GM23338 (cell line): ENCODE measurements at regions not wholly inside any gene's neighbourhood (a gene's known extent, or its start where the extent isn't known, plus 50 kb on each side); places are given as distances from the start of the nearest gene placed in this dataset.

Source experiments
- ATAC-seq: fragments of 200-7000 bp; cut with Tn5 transposase; 3 replicates; pipeline ENCODE4 v1.9.1; 2020
- DNase-seq: peaks from one replicate; pipeline ENCODE4 v3.0.0-alpha.2; 2015; ENCODE audit warnings: low spot score
- H2AFZ ChIP-seq: fragments of 200-600 bp; sonication (generic); 2 replicates; pipeline ENCODE4 v1.8.0; 2016; ENCODE audit warnings: antibody characterized with exemption, mild to moderate bottlenecking, moderate library complexity
- H3F3A ChIP-seq: fragments of 200-600 bp; sonication (generic); replicated peaks from 2 replicates; pipeline ENCODE4 v1.8.0; 2017; ENCODE audit warnings: antibody characterized with exemption, mixed run types, low read depth
- H3K27ac ChIP-seq: fragments of 200-600 bp; sonication (generic); 2 replicates; pipeline ENCODE4 v1.6.1; 2016; ENCODE audit warnings: low read depth
- H3K27me3 ChIP-seq: fragments of 200-600 bp; sonication (generic); 2 replicates; pipeline ENCODE4 v1.8.0; 2016; ENCODE audit warnings: mild to moderate bottlenecking, mixed run types, moderate library complexity; ENCODE audit not compliant: insufficient read depth
- H3K36me3 ChIP-seq: fragments of 200-600 bp; sonication (generic); 2 replicates; pipeline ENCODE4 v1.8.0; 2016; ENCODE audit warnings: mild to moderate bottlenecking; ENCODE audit not compliant: insufficient read depth
- H3K4me1 ChIP-seq: fragments of 200-600 bp; sonication (generic); 2 replicates; pipeline ENCODE4 v1.8.0; 2016; ENCODE audit warnings: mild to moderate bottlenecking, moderate library complexity; ENCODE audit not compliant: insufficient read depth
- H3K4me2 ChIP-seq: fragments of 200-600 bp; sonication (generic); 2 replicates; pipeline ENCODE4 v1.7.1; 2017; ENCODE audit warnings: mixed run types
- H3K4me3 ChIP-seq: fragments of 200-600 bp; sonication (generic); 2 replicates; pipeline ENCODE4 v1.6.1; 2016; ENCODE audit warnings: mixed run types
- H3K79me2 ChIP-seq: fragments of 200-600 bp; sonication (generic); replicated peaks from 2 replicates; pipeline ENCODE4 v1.8.0; 2017; ENCODE audit warnings: mild to moderate bottlenecking; ENCODE audit not compliant: insufficient read depth
- H3K9me2 ChIP-seq: fragments of 200-600 bp; sonication (generic); 2 replicates; pipeline ENCODE4 v1.8.0; 2017; ENCODE audit not compliant: insufficient read depth
- H4K20me1 ChIP-seq: fragments of 200-600 bp; sonication (generic); replicated peaks from 2 replicates; pipeline ENCODE4 v1.8.0; 2017; ENCODE audit warnings: mild to moderate bottlenecking; ENCODE audit not compliant: insufficient read depth
- H3K27ac Mint-ChIP-seq: 2 replicates; pipeline ENCODE4 v1.8.0; 2020; ENCODE audit warnings: inconsistent platforms, mild to moderate bottlenecking, moderate library complexity, mixed read lengths
- H3K27me3 Mint-ChIP-seq: 3 replicates; pipeline ENCODE4 v1.8.0; 2022; ENCODE audit warnings: low read depth, mild to moderate bottlenecking, moderate library complexity, mixed read lengths, inconsistent platforms; ENCODE audit not compliant: insufficient read depth, poor library complexity
- H3K36me3 Mint-ChIP-seq: 3 replicates; pipeline ENCODE4 v1.8.0; 2021; ENCODE audit warnings: low read depth, mild to moderate bottlenecking, inconsistent platforms, moderate library complexity, mixed read lengths
- H3K4me1 Mint-ChIP-seq: 3 replicates; pipeline ENCODE4 v1.8.0; 2020; ENCODE audit warnings: mild to moderate bottlenecking, inconsistent platforms, mixed read lengths
- H3K4me3 Mint-ChIP-seq: 3 replicates; pipeline ENCODE4 v1.8.0; 2021; ENCODE audit warnings: moderate library complexity, mild to moderate bottlenecking, inconsistent platforms, mixed read lengths
- H3K9me3 Mint-ChIP-seq: 3 replicates; pipeline ENCODE4 v1.8.0; 2020; ENCODE audit warnings: moderate library complexity, mild to moderate bottlenecking, inconsistent platforms, mixed read lengths
- CREB1 ChIP-seq: fragments of 250-450 bp; sonication (Bioruptor Pico); IDR thresholded peaks from 2 replicates; pipeline ENCODE4 v1.5.0; 2020; ENCODE audit warnings: low read depth, mild to moderate bottlenecking, moderate library complexity
- EZH2 ChIP-seq: fragments of 200-600 bp; sonication (generic); IDR thresholded peaks from one replicate; pipeline ENCODE4 v1.8.0; 2017; ENCODE audit warnings: antibody characterized with exemption, mild to moderate bottlenecking, low read depth; ENCODE audit not compliant: unreplicated experiment
- EZH2phosphoT487 ChIP-seq: fragments of 200-600 bp; sonication (generic); IDR thresholded peaks from one replicate; pipeline ENCODE4 v1.8.1; 2018; ENCODE audit warnings: antibody characterized with exemption; ENCODE audit not compliant: unreplicated experiment
- JUNB ChIP-seq: IDR thresholded peaks from one replicate; pipeline ENCODE4 v1.6.1; 2016; ENCODE audit warnings: antibody characterized with exemption; ENCODE audit not compliant: unreplicated experiment
- NANOG ChIP-seq: IDR thresholded peaks from 2 replicates; pipeline ENCODE4 v1.6.1; 2016; ENCODE audit warnings: antibody characterized with exemption, borderline replicate concordance
- POLR2AphosphoS5 ChIP-seq: IDR thresholded peaks from 2 replicates; pipeline ENCODE4 v1.6.1; 2016; ENCODE audit warnings: antibody characterized with exemption, low read depth
- STAT1 ChIP-seq: IDR thresholded peaks from one replicate; pipeline ENCODE4 v1.6.1; 2016; ENCODE audit warnings: antibody characterized with exemption; ENCODE audit not compliant: unreplicated experiment
- ZNF114 ChIP-seq: fragments of 250-450 bp; sonication (Bioruptor Pico); IDR thresholded peaks from 2 replicates; pipeline ENCODE4 v1.5.0; 2020; ENCODE audit warnings: mild to moderate bottlenecking, moderate library complexity
- ZNF331 ChIP-seq: fragments of 250-450 bp; sonication (Bioruptor Pico); IDR thresholded peaks from 2 replicates; pipeline ENCODE4 v1.5.0; 2020; ENCODE audit warnings: low read depth, mild to moderate bottlenecking, moderate library complexity
- TF ChIP-seq, protein P1 (sequence below), 2 experiments: fragments of 200-600 bp in 1 of 2; sonication (generic) in 1 of 2; conservative IDR thresholded peaks; 2 replicates each; pipeline versions ENCODE4 v1.5.1 to v1.6.1; 2016 to 2017; ENCODE audit warnings: antibody characterized with exemption in 2 of 2, low read depth in 2 of 2, mild to moderate bottlenecking in 2 of 2, moderate library complexity in 1 of 2
- TF ChIP-seq, protein P2 (sequence below): IDR thresholded peaks from 2 replicates; pipeline ENCODE4 v1.6.1; 2016; ENCODE audit warnings: antibody characterized with exemption
- TF ChIP-seq, protein P3 (sequence below): fragments of 250-450 bp; sonication (Bioruptor Pico); IDR thresholded peaks from 2 replicates; pipeline ENCODE4 v1.5.0; 2020; ENCODE audit warnings: mild to moderate bottlenecking, moderate library complexity
- TF ChIP-seq, protein P4 (sequence below): IDR thresholded peaks from one replicate; pipeline ENCODE4 v1.6.1; 2018; ENCODE audit warnings: antibody characterized with exemption; ENCODE audit not compliant: unreplicated experiment

DNA sequence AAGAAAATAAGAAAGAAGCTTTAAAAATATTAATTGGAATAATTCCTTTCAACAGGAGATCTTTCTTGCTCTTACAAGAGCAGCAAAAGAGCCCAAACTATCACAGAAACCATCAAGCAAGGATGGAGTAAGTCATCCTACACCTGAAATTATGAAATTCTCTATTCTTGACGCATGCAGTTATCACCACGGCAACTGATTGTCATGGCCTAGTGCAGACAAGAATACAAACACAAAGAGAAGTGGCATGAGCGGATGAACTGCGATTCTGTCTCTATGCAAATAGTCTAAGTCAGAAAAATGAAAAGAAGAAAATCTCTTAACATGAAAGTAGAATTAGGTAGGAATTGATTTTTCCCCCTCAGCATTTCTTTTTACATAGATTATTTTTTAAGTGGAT, 54.8 kb upstream of the SLC35B4 start:
- Mint-ChIP-seq H3K27me3 (no peaks in the 10 kb centered on the region), H3K27ac (no peak overlapping the region), H3K36me3 (no peaks in the 10 kb centered on the region), H3K4me1 (no peaks in the 10 kb centered on the region), H3K4me3 (no peak overlapping the region), H3K9me3 (no peaks in the 10 kb centered on the region)
- no peaks in the 10 kb centered on the region for H3K36me3 ChIP-seq
- no peak overlapping the region for H3K4me3 ChIP-seq
- DNase-seq (no peak), ATAC-seq (no peak)
- H4K20me1 ChIP-seq, result no peaks in the 10 kb centered on the region
- H3K27me3 ChIP-seq, result no peaks in the 10 kb centered on the region
- H2AFZ ChIP-seq, result no peak overlapping the region
- H3F3A ChIP-seq, result no peaks in the 10 kb centered on the region
- H3K4me1 ChIP-seq, result no peaks in the 10 kb centered on the region
- no peak overlapping the region for H3K4me2 ChIP-seq
- H3K27ac ChIP-seq, result no peak overlapping the region
- no peaks in the 10 kb centered on the region for H3K79me2 ChIP-seq
- peaks cover 10% of the 10 kb centered on the region; the same call in 1 of the 2 replicates for H3K9me2 ChIP-seq
- no peak for TF ChIP-seq ZNF331 (CRISPR knock-in tag)
- TF ChIP-seq, protein P1, sequence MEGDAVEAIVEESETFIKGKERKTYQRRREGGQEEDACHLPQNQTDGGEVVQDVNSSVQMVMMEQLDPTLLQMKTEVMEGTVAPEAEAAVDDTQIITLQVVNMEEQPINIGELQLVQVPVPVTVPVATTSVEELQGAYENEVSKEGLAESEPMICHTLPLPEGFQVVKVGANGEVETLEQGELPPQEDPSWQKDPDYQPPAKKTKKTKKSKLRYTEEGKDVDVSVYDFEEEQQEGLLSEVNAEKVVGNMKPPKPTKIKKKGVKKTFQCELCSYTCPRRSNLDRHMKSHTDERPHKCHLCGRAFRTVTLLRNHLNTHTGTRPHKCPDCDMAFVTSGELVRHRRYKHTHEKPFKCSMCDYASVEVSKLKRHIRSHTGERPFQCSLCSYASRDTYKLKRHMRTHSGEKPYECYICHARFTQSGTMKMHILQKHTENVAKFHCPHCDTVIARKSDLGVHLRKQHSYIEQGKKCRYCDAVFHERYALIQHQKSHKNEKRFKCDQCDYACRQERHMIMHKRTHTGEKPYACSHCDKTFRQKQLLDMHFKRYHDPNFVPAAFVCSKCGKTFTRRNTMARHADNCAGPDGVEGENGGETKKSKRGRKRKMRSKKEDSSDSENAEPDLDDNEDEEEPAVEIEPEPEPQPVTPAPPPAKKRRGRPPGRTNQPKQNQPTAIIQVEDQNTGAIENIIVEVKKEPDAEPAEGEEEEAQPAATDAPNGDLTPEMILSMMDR (conservative IDR thresholded peaks at IDR 0.05; ENCODE audit: low read depth in 2 of 2), result no peak
- TF ChIP-seq, protein P2, sequence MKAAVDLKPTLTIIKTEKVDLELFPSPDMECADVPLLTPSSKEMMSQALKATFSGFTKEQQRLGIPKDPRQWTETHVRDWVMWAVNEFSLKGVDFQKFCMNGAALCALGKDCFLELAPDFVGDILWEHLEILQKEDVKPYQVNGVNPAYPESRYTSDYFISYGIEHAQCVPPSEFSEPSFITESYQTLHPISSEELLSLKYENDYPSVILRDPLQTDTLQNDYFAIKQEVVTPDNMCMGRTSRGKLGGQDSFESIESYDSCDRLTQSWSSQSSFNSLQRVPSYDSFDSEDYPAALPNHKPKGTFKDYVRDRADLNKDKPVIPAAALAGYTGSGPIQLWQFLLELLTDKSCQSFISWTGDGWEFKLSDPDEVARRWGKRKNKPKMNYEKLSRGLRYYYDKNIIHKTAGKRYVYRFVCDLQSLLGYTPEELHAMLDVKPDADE, result no peak
- TF ChIP-seq, protein P3, sequence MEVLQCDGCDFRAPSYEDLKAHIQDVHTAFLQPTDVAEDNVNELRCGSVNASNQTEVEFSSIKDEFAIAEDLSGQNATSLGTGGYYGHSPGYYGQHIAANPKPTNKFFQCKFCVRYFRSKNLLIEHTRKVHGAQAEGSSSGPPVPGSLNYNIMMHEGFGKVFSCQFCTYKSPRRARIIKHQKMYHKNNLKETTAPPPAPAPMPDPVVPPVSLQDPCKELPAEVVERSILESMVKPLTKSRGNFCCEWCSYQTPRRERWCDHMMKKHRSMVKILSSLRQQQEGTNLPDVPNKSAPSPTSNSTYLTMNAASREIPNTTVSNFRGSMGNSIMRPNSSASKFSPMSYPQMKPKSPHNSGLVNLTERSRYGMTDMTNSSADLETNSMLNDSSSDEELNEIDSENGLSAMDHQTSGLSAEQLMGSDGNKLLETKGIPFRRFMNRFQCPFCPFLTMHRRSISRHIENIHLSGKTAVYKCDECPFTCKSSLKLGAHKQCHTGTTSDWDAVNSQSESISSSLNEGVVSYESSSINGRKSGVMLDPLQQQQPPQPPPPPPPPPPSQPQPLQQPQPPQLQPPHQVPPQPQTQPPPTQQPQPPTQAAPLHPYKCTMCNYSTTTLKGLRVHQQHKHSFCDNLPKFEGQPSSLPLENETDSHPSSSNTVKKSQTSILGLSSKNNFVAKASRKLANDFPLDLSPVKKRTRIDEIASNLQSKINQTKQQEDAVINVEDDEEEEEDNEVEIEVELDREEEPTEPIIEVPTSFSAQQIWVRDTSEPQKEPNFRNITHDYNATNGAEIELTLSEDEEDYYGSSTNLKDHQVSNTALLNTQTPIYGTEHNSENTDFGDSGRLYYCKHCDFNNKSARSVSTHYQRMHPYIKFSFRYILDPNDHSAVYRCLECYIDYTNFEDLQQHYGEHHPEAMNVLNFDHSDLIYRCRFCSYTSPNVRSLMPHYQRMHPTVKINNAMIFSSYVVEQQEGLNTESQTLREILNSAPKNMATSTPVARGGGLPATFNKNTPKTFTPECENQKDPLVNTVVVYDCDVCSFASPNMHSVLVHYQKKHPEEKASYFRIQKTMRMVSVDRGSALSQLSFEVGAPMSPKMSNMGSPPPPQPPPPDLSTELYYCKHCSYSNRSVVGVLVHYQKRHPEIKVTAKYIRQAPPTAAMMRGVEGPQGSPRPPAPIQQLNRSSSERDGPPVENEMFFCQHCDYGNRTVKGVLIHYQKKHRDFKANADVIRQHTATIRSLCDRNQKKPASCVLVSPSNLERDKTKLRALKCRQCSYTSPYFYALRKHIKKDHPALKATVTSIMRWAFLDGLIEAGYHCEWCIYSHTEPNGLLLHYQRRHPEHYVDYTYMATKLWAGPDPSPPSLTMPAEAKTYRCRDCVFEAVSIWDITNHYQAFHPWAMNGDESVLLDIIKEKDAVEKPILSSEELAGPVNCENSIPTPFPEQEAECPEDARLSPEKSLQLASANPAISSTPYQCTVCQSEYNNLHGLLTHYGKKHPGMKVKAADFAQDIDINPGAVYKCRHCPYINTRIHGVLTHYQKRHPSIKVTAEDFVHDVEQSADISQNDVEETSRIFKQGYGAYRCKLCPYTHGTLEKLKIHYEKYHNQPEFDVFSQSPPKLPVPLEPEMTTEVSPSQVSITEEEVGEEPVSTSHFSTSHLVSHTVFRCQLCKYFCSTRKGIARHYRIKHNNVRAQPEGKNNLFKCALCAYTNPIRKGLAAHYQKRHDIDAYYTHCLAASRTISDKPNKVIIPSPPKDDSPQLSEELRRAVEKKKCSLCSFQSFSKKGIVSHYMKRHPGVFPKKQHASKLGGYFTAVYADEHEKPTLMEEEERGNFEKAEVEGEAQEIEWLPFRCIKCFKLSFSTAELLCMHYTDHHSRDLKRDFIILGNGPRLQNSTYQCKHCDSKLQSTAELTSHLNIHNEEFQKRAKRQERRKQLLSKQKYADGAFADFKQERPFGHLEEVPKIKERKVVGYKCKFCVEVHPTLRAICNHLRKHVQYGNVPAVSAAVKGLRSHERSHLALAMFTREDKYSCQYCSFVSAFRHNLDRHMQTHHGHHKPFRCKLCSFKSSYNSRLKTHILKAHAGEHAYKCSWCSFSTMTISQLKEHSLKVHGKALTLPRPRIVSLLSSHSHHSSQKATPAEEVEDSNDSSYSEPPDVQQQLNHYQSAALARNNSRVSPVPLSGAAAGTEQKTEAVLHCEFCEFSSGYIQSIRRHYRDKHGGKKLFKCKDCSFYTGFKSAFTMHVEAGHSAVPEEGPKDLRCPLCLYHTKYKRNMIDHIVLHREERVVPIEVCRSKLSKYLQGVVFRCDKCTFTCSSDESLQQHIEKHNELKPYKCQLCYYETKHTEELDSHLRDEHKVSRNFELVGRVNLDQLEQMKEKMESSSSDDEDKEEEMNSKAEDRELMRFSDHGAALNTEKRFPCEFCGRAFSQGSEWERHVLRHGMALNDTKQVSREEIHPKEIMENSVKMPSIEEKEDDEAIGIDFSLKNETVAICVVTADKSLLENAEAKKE (CRISPR knock-in tag), result no peak
- TF ChIP-seq POLR2AphosphoS5, result no peak
- no peak for TF ChIP-seq ZNF114 (CRISPR knock-in tag)
- TF ChIP-seq JUNB, result no peak
- TF ChIP-seq NANOG, result no peak
- TF ChIP-seq EZH2, result no peak
- TF ChIP-seq, protein P4, sequence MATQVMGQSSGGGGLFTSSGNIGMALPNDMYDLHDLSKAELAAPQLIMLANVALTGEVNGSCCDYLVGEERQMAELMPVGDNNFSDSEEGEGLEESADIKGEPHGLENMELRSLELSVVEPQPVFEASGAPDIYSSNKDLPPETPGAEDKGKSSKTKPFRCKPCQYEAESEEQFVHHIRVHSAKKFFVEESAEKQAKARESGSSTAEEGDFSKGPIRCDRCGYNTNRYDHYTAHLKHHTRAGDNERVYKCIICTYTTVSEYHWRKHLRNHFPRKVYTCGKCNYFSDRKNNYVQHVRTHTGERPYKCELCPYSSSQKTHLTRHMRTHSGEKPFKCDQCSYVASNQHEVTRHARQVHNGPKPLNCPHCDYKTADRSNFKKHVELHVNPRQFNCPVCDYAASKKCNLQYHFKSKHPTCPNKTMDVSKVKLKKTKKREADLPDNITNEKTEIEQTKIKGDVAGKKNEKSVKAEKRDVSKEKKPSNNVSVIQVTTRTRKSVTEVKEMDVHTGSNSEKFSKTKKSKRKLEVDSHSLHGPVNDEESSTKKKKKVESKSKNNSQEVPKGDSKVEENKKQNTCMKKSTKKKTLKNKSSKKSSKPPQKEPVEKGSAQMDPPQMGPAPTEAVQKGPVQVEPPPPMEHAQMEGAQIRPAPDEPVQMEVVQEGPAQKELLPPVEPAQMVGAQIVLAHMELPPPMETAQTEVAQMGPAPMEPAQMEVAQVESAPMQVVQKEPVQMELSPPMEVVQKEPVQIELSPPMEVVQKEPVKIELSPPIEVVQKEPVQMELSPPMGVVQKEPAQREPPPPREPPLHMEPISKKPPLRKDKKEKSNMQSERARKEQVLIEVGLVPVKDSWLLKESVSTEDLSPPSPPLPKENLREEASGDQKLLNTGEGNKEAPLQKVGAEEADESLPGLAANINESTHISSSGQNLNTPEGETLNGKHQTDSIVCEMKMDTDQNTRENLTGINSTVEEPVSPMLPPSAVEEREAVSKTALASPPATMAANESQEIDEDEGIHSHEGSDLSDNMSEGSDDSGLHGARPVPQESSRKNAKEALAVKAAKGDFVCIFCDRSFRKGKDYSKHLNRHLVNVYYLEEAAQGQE, result no peak
- no peak for TF ChIP-seq STAT1
- TF ChIP-seq CREB1 (CRISPR knock-in tag), result no peak
- TF ChIP-seq EZH2phosphoT487, result no peak
